Neutrophil (primary cell): ENCODE measurements at regions not wholly inside any gene's neighbourhood (a gene's known extent, or its start where the extent isn't known, plus 50 kb on each side); places are given as distances from the start of the nearest gene placed in this dataset.

ENCODE experiments used
- H3K27ac ChIP-seq: fragments of 200-600 bp; sonication (generic); 2 replicates; pipeline ENCODE4 v1.5.1; 2016; ENCODE audit warnings: mild to moderate bottlenecking, moderate library complexity
- H3K27me3 ChIP-seq: fragments of 200-600 bp; sonication (generic); 2 replicates; pipeline ENCODE4 v1.6.0; 2016; ENCODE audit warnings: mild to moderate bottlenecking
- H3K36me3 ChIP-seq: fragments of 200-600 bp; sonication (generic); 2 replicates; pipeline ENCODE4 v1.5.1; 2017
- H3K4me1 ChIP-seq, 2 experiments: fragments of 200-600 bp in 1 of 2; sonication (generic) in 1 of 2; 1 replicate in 1 of 2; 2 replicates in 1 of 2; pipeline versions ENCODE4 v1.5.1 to v1.6.1; 2013 to 2016; ENCODE audit warnings: low read depth in 1 of 2, low read length in 1 of 2, mild to moderate bottlenecking in 1 of 2, moderate library complexity in 1 of 2; ENCODE audit not compliant: control insufficient read depth in 1 of 2, insufficient read depth in 1 of 2
- H3K4me3 ChIP-seq, 2 experiments: fragments of 200-600 bp in 1 of 2; sonication (generic) in 1 of 2; 1 replicate in 1 of 2; 2 replicates in 1 of 2; pipeline ENCODE4 v1.5.1; 2013 to 2016; ENCODE audit warnings: low read depth in 1 of 2, low read length in 1 of 2, mild to moderate bottlenecking in 1 of 2, moderate library complexity in 1 of 2
- H3K9me3 ChIP-seq: fragments of 200-600 bp; sonication (generic); 2 replicates; pipeline ENCODE4 v1.5.1; 2016
- TF ChIP-seq, protein P1 (sequence below): fragments of 200-600 bp; sonication (generic); IDR thresholded peaks from 2 replicates; pipeline ENCODE4 v1.5.1; 2016; ENCODE audit warnings: antibody characterized with exemption

DNA sequence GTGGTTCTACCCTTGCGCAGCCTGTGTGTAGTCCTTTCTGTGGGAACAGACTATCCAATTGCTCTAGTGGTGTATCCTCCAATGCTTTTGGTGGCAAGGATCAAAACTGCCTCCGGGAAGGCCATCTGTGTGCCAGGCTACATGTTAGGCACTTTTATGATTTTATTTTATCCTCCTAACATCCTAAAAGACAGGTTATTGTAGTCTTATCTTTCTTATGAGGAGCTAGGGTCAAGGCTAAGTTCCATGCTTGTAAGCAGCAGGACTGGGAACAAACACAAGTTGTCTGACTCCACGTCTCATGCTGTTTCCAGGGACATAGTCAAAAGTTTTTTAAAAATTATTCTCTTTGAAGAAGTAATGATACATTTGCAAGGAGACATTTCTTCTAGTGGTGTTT, 278.7 kb upstream of the ADAMTSL1 start:
- Histone ChIP-seq H3K4me1 (no peaks in the 10 kb centered on the region), H3K27me3 (no peaks in the 10 kb centered on the region), H3K9me3 (no peaks in the 10 kb centered on the region), H3K36me3 (no peaks in the 10 kb centered on the region), H3K4me3 (no peak overlapping the region), H3K27ac (no peak overlapping the region)
- TF ChIP-seq, protein P1, sequence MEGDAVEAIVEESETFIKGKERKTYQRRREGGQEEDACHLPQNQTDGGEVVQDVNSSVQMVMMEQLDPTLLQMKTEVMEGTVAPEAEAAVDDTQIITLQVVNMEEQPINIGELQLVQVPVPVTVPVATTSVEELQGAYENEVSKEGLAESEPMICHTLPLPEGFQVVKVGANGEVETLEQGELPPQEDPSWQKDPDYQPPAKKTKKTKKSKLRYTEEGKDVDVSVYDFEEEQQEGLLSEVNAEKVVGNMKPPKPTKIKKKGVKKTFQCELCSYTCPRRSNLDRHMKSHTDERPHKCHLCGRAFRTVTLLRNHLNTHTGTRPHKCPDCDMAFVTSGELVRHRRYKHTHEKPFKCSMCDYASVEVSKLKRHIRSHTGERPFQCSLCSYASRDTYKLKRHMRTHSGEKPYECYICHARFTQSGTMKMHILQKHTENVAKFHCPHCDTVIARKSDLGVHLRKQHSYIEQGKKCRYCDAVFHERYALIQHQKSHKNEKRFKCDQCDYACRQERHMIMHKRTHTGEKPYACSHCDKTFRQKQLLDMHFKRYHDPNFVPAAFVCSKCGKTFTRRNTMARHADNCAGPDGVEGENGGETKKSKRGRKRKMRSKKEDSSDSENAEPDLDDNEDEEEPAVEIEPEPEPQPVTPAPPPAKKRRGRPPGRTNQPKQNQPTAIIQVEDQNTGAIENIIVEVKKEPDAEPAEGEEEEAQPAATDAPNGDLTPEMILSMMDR = no peak

DNA sequence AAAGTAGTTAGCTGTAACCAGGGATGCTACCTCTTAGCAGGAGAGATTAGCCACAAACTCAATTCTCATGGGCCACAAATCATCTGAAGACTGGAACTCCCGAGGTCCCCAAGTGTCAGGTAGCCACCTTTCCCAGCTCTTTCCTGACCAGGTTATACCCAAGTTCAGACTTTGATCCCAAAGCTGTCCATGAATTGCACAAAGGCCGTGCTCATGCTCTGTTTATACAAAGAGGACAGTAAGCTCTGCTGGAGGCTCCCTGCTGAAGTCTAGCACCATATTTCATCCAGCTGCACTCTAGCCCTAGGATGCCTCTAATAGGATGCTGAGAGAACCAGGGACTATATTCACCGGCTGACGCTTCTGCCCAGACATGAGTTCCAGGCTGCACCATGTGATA, 271.0 kb upstream of the ADAMTSL1 start:
- H3K9me3 ChIP-seq = no peaks in the 10 kb centered on the region
- TF ChIP-seq, protein P1 = no peak

GRCh38 chr9:18207735-18208134, 266.2 kb upstream of the ADAMTSL1 start:
- H3K4me3 ChIP-seq = no peak overlapping the region

More for the DNA sequence above, 271.0 kb upstream of the ADAMTSL1 start:
- Histone ChIP-seq H3K27ac (no peak overlapping the region), H3K27me3 (no peaks in the 10 kb centered on the region), H3K36me3 (no peaks in the 10 kb centered on the region), H3K4me3 (no peak overlapping the region), H3K4me1 (no peaks in the 10 kb centered on the region)

DNA sequence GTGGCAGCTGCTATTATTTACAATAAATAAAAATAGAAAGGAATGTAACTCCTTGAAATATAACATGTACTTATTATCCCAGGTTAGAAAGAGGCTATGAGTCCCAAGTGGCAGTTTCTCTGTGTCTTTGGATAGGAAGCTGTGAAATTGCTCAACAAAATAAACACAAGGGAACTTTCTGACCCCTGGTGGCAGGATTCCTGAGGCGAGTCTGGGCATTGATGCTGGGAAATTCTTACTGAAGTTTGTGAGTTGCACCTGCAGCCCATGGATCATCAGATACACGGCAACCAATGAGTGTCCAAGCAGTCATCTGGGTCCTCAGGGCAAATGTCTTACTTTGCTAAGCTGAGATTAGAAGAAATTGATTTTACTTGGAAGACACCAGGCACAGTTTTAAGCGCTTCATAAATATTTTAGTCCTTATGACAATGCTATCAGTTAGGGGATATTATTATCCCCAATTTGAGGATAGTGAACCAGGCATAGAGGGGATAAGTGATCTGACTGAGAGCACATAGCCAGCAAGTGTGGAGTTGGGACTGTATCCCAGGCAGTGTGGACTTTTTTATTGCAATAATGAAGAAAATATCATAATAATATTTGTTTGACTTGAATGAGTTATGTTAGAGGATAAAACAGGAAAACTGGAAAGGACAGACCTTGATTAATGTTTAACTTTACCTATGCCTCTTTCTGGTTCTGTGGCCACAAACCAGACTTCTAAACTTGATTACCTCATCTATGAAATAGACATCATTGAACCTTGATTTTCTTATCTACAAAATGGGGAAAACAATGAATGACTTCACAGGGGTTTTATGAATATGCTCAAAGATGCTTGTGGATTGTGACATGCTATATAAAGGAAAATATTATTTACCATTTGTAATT, 265.5 kb upstream of the ADAMTSL1 start:
- no peaks in the 10 kb centered on the region for H3K36me3 ChIP-seq
- no peaks in the 10 kb centered on the region for H3K27me3 ChIP-seq
- H3K4me1 ChIP-seq = no peaks in the 10 kb centered on the region
- H3K4me3 ChIP-seq = no peak overlapping the region
- no peaks in the 10 kb centered on the region for H3K9me3 ChIP-seq
- no peak overlapping the region for H3K27ac ChIP-seq
- TF ChIP-seq, protein P1 = no peak

More at GRCh38 chr9:18207735-18208134, 266.2 kb upstream of the ADAMTSL1 start:
- Histone ChIP-seq H3K27me3 (no peaks in the 10 kb centered on the region), H3K27ac (no peak overlapping the region), H3K4me1 (no peaks in the 10 kb centered on the region), H3K9me3 (no peaks in the 10 kb centered on the region), H3K36me3 (no peaks in the 10 kb centered on the region)
- TF ChIP-seq, protein P1 = no peak

GRCh38 chr9:18215626-18216025, 258.3 kb upstream of the ADAMTSL1 start:
- TF ChIP-seq, protein P1 = no peak

More at GRCh38 chr9:18215626-18216025, 258.3 kb upstream of the ADAMTSL1 start:
- Histone ChIP-seq H3K4me3 (no peak overlapping the region), H3K27ac (no peak overlapping the region), H3K27me3 (no peaks in the 10 kb centered on the region), H3K9me3 (no peaks in the 10 kb centered on the region), H3K36me3 (no peaks in the 10 kb centered on the region), H3K4me1 (no peaks in the 10 kb centered on the region)
